Adrenal gland (tissue), 5 donors: ENCODE measurements at regions not wholly inside any gene's neighbourhood (a gene's known extent, or its start where the extent isn't known, plus 50 kb on each side); places are given as distances from the start of the nearest gene placed in this dataset.

Experiments
- CTCF ChIP-seq, 6 experiments: fragments of 450-650 bp in 4 of 6; fragments of 200-600 bp in 2 of 6; sonication (generic) in 1 of 6; IDR thresholded peaks; 1 replicate in 5 of 6; 2 replicates in 1 of 6; pipeline versions ENCODE4 v1.5.1 to v1.8.0; 2016 to 2021; ENCODE audit warnings: antibody characterized with exemption in 6 of 6, mild to moderate bottlenecking in 2 of 6, moderate library complexity in 1 of 6
- POLR2A ChIP-seq, 2 donors: fragments of 450-650 bp; IDR thresholded peaks; one replicate each; pipeline ENCODE4 v1.6.1; 2017; ENCODE audit warnings: antibody characterized with exemption in 2 of 2, mild to moderate bottlenecking in 2 of 2, moderate library complexity in 1 of 2
- donor health status: DM: no; HTN: no; CAD: no.

- TF ChIP-seq POLR2A (IDR thresholded peaks at IDR 0.05) (no peak), CTCF (IDR thresholded peaks at IDR 0.05) (no peak)
Measured at GRCh38 chr2:5060956-5061355, 631.2 kb upstream of the SOX11 start.
